GM20000 (cell line): ENCODE measurements at regions not wholly inside any gene's neighbourhood (a gene's known extent, or its start where the extent isn't known, plus 50 kb on each side); places are given as distances from the start of the nearest gene placed in this dataset.
A peak's percentile ranks its signal among the peaks of the same experiment; 100 is the strongest.

Experiments
- DNase-seq: peaks from one replicate; pipeline ENCODE4 v3.0.0; 2012; ENCODE audit warnings: low spot score
- TF ChIP-seq, protein P1 (sequence below): IDR thresholded peaks from 2 replicates; pipeline ENCODE4 v1.5.1; 2012; ENCODE audit warnings: mild to moderate bottlenecking, control low read depth; ENCODE audit errors: extremely low read depth, missing control alignments

DNA sequence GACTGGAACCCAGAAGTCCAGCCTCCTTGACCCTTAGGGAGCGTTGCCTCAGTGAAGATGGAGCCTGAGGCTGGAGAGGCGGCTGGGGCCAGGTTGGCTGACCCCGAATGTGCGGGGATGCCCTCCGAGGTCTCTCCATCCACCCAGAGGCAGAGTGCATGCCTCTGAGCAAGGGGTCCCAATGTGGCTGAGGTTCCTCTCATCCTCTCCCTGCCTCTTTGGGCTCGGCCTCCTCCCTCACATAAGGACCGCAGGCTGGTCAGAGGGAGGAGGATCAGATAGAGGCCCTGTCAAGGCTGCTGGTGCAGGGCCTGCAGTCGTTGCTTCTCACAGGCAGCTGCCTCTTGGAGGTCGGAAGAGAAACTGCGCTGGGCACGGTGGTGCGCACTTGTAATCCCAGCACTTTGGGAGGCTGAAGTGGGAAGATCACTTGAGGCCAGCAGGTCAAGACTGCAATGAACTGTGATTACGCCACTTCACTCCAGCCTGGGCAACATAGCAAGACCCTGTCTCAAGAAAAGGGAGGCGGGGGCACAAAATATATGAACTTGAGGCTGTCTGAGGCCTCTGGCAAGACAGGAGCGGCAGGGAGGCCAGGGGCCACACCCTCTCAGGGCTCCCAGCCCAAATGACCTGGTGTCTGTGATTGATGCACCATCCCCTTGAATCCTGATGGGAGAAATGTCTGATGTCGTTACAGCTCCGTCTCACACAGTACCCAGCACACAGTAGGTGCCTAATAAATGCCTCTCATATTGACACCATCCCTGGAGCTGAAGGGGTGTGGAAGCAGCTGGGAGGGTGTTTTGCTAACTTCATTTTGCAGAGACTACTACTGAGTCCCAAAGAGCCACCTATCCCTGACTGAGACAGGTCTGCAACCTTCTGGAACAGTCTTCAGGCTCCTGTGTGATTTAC is 220.1 kb upstream of the GSE1 start:
- no peak for DNase-seq
- TF ChIP-seq, protein P1, sequence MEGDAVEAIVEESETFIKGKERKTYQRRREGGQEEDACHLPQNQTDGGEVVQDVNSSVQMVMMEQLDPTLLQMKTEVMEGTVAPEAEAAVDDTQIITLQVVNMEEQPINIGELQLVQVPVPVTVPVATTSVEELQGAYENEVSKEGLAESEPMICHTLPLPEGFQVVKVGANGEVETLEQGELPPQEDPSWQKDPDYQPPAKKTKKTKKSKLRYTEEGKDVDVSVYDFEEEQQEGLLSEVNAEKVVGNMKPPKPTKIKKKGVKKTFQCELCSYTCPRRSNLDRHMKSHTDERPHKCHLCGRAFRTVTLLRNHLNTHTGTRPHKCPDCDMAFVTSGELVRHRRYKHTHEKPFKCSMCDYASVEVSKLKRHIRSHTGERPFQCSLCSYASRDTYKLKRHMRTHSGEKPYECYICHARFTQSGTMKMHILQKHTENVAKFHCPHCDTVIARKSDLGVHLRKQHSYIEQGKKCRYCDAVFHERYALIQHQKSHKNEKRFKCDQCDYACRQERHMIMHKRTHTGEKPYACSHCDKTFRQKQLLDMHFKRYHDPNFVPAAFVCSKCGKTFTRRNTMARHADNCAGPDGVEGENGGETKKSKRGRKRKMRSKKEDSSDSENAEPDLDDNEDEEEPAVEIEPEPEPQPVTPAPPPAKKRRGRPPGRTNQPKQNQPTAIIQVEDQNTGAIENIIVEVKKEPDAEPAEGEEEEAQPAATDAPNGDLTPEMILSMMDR, result no peak

DNA sequence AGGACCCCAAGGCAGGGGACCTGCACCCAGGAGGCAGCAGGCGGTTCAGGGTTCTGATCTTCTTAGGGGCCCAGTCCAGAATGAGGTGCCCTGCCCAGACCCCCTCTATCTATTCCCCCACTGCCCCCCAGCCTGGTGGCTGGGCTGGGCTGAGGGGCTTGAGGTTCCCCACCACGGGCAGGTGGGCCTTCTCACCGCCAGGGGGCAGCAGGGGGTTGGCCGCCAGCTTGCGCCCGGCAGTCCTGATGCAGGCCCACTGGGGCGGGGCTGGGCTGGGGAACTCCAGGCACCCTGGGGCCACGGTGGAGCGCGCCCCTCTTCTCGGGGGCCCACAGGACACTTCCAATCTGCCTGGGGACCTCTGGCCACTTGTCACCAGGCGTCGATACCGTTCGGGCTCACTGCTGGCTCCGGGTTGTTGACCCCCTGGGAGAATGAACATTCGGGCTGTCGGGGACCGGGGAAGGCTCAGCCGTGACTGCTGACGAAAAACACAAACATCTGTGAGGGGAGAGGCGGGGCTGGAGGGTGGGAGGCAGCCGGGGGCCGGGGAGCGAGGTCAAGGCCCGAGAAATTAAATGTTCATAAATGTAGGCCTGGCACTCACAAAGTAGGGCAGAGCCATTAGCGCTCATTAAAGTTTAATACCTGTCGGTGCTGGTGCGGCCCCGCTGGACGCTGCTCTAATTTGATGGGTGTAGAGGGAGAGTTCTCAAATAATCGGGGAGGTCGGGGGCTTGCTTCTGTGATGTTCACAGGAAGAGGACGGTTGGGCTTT is 219.3 kb upstream of the GSE1 start:
- TF ChIP-seq, protein P1, result peak; percentile 89
- peak; percentile 91 for DNase-seq

DNA sequence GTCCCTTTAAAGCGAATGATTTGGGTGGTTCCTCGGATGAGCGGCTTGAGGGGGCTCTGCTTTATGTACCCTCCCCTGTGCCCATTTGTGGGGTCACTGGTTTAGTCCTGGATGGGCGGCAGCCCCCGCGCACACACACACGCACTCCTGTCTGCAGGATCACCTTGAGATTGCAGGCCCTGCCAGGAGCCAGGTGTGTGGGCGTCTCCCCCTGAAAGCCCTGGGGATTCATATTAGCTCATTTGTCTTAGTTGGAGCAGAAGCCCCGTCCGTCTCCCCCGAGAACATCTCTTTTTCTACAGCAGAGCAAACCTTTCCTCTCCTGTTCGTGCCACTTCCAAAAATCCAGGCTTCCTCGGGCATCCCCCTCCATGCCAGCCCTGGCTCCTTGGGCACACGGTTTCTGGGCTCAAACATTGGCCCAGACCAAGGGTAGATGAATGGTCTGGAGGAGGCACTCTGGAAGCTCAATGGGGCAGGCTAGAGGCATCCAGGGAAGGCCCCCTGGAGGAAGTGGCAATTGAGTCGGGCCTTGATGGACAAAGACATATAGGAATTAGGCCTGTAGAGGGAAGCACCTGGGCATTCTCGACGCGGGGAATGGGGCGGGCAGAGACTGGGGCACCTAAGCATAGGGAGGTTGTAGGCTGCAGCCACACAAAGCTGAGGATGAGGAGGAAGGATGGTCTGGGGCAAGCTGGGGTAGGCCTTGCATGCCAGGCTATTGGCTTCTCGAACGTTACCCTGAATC is 218.5 kb upstream of the GSE1 start:
- no peak for DNase-seq
- TF ChIP-seq, protein P1, result no peak

DNA sequence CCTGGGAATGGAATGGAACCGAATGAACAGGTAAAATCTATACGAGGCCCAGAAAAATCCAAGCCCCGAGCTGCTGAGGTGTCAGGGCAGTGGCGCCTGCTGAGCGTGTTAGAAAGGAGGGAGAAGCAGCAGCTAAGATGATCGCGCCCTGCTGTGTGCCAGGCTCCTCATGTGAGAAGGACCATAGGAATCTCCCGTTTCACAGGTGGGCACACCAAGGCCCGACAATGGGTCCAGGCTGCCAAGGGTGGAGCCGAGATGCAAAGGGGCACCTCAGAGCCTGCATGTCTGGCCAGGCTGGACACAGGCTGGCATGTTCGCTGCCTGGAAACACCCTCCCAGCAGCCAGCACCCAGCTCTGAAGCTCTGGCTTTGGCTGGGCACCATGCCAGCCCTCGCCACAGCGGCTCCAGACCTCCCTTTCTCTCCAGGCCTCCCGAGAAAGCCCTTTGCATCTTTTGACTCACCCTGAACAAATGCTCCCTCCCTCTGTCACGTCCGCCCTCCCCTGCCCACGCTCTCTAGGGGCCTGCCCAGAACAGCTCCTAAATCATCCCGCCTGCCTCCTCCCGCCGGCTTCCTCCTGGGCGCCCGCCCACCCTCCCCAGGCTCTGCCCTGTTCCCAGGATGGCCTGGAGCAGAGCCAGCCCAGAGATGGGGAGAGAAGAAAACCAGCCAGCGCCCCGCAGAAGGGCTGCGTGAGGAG is 217.8 kb upstream of the GSE1 start:
- DNase-seq, result peak; percentile 79
- TF ChIP-seq, protein P1, result no peak

DNA sequence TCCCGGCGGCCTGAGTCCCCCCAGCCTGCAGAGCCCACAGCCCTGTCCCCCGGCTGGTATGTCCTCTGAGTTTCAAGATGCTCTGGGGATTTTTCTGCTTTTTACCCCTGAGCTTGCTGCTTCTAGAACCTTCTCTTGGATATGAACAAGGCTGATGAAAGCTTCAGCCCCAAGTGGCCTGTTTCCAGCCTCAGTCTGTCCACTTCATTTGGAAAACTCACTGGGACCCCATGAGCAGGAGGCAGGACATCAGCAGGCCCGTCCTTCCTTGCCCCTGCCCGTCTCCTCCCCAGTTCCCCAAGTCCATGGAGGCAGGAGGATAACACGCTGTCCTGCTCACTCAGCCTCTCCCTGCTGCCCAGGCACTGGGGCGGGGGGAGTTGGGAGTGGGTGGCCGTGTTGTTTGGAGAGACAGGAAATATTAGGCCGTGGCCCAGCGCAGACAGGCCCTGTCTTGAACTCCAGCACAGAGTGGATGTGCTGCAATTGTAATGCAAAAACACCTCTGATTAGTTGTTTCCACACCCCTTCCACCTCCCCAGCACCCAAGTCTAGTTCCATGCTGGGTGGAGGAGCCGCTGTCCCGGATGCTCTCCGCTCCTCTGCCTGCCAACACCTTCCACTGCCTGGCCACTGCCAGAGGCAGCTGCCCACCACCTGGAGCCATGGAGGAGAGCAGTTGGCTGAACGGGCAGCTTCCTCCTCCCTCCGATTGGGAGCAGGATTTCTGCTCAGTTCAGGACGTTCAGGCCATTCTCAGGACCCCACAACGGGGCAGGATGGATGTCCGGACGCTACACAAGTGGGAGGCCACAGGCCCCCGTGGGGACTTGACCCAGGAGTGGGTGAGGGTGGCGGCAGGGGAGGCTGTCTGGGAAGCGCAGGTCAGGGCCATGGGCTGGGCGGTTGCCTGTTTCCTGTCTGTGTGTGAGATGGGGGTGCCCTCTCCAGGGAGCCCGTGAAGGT is 216.9 kb upstream of the GSE1 start:
- DNase-seq, result no peak
- TF ChIP-seq, protein P1, result no peak
